Adrenal gland (tissue), 5 donors: ENCODE measurements at regions not wholly inside any gene's neighbourhood (a gene's known extent, or its start where the extent isn't known, plus 50 kb on each side); places are given as distances from the start of the nearest gene placed in this dataset.

Experiments
- CTCF ChIP-seq, 6 experiments: fragments of 450-650 bp in 4 of 6; fragments of 200-600 bp in 2 of 6; sonication (generic) in 1 of 6; IDR thresholded peaks; 1 replicate in 5 of 6; 2 replicates in 1 of 6; pipeline versions ENCODE4 v1.5.1 to v1.8.0; 2016 to 2021; ENCODE audit warnings: antibody characterized with exemption in 6 of 6, mild to moderate bottlenecking in 2 of 6, moderate library complexity in 1 of 6
- POLR2A ChIP-seq, 2 donors: fragments of 450-650 bp; IDR thresholded peaks; one replicate each; pipeline ENCODE4 v1.6.1; 2017; ENCODE audit warnings: antibody characterized with exemption in 2 of 2, mild to moderate bottlenecking in 2 of 2, moderate library complexity in 1 of 2
- donor health status: DM: no; HTN: no; CAD: no.

GRCh38 chr2:13858626-13859025 is 773.9 kb upstream of the LRATD1 start:
- TF ChIP-seq POLR2A (IDR thresholded peaks at IDR 0.05): no peak
- TF ChIP-seq CTCF (IDR thresholded peaks at IDR 0.05): no peak
